ENCODE measurements at regions not wholly inside any gene's neighbourhood (a gene's known extent, or its start where the extent isn't known, plus 50 kb on each side); places are given as distances from the start of the nearest gene placed in this dataset.
A peak's percentile ranks its signal among the peaks of the same experiment; 100 is the strongest.
"Not testable (repeated sequence)": the region's sequence is repeated elsewhere in the genome, so short reads cannot be mapped to it uniquely, and the experiment has no call there.

DNA sequence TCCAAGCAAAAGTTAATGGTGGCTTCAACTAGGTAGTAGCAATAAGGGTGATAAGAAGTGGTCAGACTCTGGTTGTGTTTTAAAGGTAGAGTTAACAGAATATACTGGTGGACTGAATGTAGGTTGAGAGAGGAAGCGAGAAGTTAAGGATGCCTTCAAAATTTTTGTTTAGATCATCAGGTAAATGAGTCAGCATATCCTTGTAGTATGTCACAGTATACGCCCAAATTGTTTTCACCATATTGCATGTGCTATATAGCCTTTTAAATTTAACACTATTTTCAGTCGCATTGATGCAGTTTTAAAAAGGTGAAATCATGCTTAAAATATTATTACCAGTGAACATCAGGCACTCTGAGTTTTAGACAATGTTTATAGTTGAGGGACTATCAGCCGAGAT is 74.6 kb downstream of the RBM11 start:
- intact Hi-C loops (cut with DNase I) = no loop called here
- TF ChIP-seq, protein P1, sequence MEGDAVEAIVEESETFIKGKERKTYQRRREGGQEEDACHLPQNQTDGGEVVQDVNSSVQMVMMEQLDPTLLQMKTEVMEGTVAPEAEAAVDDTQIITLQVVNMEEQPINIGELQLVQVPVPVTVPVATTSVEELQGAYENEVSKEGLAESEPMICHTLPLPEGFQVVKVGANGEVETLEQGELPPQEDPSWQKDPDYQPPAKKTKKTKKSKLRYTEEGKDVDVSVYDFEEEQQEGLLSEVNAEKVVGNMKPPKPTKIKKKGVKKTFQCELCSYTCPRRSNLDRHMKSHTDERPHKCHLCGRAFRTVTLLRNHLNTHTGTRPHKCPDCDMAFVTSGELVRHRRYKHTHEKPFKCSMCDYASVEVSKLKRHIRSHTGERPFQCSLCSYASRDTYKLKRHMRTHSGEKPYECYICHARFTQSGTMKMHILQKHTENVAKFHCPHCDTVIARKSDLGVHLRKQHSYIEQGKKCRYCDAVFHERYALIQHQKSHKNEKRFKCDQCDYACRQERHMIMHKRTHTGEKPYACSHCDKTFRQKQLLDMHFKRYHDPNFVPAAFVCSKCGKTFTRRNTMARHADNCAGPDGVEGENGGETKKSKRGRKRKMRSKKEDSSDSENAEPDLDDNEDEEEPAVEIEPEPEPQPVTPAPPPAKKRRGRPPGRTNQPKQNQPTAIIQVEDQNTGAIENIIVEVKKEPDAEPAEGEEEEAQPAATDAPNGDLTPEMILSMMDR (IDR thresholded peaks at IDR 0.05; ENCODE audit: borderline replicate concordance, extremely low read depth, insufficient read depth) = no peak
- FAIRE-seq = no peak

DNA sequence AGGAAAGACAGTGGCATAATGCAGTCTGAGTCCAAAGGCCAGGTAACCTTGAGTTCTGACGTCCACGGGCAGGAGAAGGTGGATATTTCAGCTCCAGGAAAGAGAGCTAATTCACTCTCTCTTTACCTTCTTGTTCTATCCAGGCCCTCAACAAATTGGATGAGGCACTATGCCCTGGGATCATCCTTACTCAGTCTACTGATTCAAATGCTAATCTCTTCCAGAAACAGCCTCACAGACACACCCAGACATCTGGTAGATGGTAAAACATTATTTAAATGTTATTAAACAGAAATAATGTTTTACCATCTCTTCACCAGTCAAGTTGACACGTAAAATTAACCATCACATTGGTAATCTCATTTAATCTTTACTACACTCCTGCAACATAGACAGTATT is 73.0 kb downstream of the RBM11 start:
- H3K36me3 ChIP-seq (ENCODE audit: control insufficient read depth in 2 of 3, insufficient read depth in 3 of 3, low read length in 3 of 3) = no peaks in the 10 kb centered on the region
- intact Hi-C loops (cut with DNase I) = no loop called here
- no peak for FAIRE-seq

More for the DNA sequence above, 74.6 kb downstream of the RBM11 start:
- no peak overlapping the region for H3K27ac ChIP-seq (ENCODE audit: low read depth in 2 of 2, low read length in 2 of 2)
- H3K4me3 ChIP-seq (ENCODE audit: low read length in 3 of 3) = no peak overlapping the region
- no peaks in the 10 kb centered on the region for H3K36me3 ChIP-seq (ENCODE audit: control insufficient read depth in 2 of 3, insufficient read depth in 3 of 3, low read length in 3 of 3)
- H3K4me1 ChIP-seq (ENCODE audit: control insufficient read depth in 2 of 3, insufficient read depth in 2 of 3, low read depth in 1 of 3, low read length in 3 of 3) = no peaks in the 10 kb centered on the region
- no peak for DNase-seq
- no peak overlapping the region for H3K9ac ChIP-seq (ENCODE audit: low read length in 3 of 3)
- H3K27me3 ChIP-seq (ENCODE audit: control insufficient read depth, insufficient read depth, low read length) = no peaks in the 10 kb centered on the region
- H3K9me3 ChIP-seq (ENCODE audit: control insufficient read depth in 2 of 3, insufficient read depth in 1 of 3, low read length in 3 of 3) = no peaks in the 10 kb centered on the region

DNA sequence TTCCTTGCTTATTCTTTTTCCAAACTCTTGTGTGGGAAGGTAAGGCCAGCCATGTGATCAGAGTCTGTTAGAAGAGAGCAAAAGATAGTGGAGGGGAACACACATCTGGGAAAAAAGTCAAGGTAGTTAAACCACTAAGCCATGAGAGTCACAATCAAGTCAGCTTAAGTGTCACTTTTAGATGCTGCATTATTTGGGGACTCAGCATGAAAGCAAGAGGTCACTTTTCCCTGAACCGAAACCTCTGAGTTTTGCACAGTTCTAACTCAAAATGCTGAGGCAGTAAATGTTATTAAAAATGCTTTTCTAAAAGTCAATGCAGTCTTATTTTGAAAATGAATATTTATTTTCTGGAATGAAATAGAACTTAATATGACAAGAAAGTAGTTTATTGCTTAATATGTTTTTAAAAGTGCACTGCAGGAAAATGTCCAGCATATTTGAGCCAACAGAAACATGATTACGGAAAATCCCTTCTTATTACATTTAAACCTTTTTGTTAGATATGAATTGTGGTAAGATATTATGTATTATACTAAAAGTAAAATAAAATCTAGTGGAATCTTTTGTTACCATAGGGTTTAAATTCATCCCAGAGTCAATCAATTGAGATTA is 69.3 kb downstream of the RBM11 start:
- no peaks in the 10 kb centered on the region for H3K27me3 ChIP-seq (ENCODE audit: control insufficient read depth, insufficient read depth, low read length)
- no peak overlapping the region for H3K9ac ChIP-seq (ENCODE audit: low read length in 3 of 3)
- H3K4me3 ChIP-seq (ENCODE audit: low read length in 3 of 3) = no peak overlapping the region
- TF ChIP-seq, protein P1 (IDR thresholded peaks at IDR 0.05; ENCODE audit: borderline replicate concordance, extremely low read depth, insufficient read depth) = no peak
- DNase-seq (peak in 1 of 5 donors; percentile 1), FAIRE-seq (no peak)
- no peaks in the 10 kb centered on the region for H3K4me1 ChIP-seq (ENCODE audit: control insufficient read depth in 2 of 3, insufficient read depth in 2 of 3, low read depth in 1 of 3, low read length in 3 of 3)
- no peaks in the 10 kb centered on the region for H3K36me3 ChIP-seq (ENCODE audit: control insufficient read depth in 2 of 3, insufficient read depth in 3 of 3, low read length in 3 of 3)
- intact Hi-C loops (cut with DNase I) = no loop called here
- no peak overlapping the region for H3K27ac ChIP-seq (ENCODE audit: low read depth in 2 of 2, low read length in 2 of 2)
- no peaks in the 10 kb centered on the region for H3K9me3 ChIP-seq (ENCODE audit: control insufficient read depth in 2 of 3, insufficient read depth in 1 of 3, low read length in 3 of 3)

More for the DNA sequence above, 73.0 kb downstream of the RBM11 start:
- Histone ChIP-seq H3K27me3 (ENCODE audit: control insufficient read depth, insufficient read depth, low read length) (no peaks in the 10 kb centered on the region), H3K9me3 (ENCODE audit: control insufficient read depth in 2 of 3, insufficient read depth in 1 of 3, low read length in 3 of 3) (no peaks in the 10 kb centered on the region), H3K9ac (ENCODE audit: low read length in 3 of 3) (no peak overlapping the region), H3K4me1 (ENCODE audit: control insufficient read depth in 2 of 3, insufficient read depth in 2 of 3, low read depth in 1 of 3, low read length in 3 of 3) (no peaks in the 10 kb centered on the region), H3K4me3 (ENCODE audit: low read length in 3 of 3) (no peak overlapping the region), H3K27ac (ENCODE audit: low read depth in 2 of 2, low read length in 2 of 2) (no peak overlapping the region)
- TF ChIP-seq, protein P1 (IDR thresholded peaks at IDR 0.05; ENCODE audit: borderline replicate concordance, extremely low read depth, insufficient read depth) = no peak
- DNase-seq = no peak

DNA sequence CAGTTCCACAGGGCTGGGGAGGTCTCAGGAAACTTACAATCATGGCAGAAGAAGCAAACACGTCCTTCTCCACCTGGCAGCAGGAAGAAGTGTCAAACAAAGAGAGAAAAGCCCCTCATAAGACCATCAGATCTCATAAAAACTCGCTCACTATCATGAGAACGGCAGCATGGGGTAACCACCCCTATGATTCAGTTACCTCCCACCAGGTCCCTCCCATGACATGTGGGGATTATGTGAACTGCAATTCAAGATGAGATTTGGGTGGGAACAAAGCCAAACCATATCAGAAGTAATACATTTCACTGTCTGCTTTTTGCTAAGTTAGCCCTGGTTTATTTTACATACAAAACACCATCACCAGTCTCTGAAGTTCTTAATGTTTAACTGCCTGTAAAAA is 68.5 kb downstream of the RBM11 start:
- H3K27me3 ChIP-seq (ENCODE audit: control insufficient read depth, insufficient read depth, low read length) = no peaks in the 10 kb centered on the region
- H3K9me3 ChIP-seq (ENCODE audit: control insufficient read depth in 2 of 3, insufficient read depth in 1 of 3, low read length in 3 of 3) = no peaks in the 10 kb centered on the region
- no peak overlapping the region for H3K27ac ChIP-seq (ENCODE audit: low read depth in 2 of 2, low read length in 2 of 2)
- DNase-seq (no peak), FAIRE-seq (no peak)
- no peaks in the 10 kb centered on the region for H3K4me1 ChIP-seq (ENCODE audit: control insufficient read depth in 2 of 3, insufficient read depth in 2 of 3, low read depth in 1 of 3, low read length in 3 of 3)
- intact Hi-C loops (cut with DNase I) = no loop called here
- TF ChIP-seq, protein P1 (IDR thresholded peaks at IDR 0.05; ENCODE audit: borderline replicate concordance, extremely low read depth, insufficient read depth) = no peak
- H3K36me3 ChIP-seq (ENCODE audit: control insufficient read depth in 2 of 3, insufficient read depth in 3 of 3, low read length in 3 of 3) = no peaks in the 10 kb centered on the region
- no peak overlapping the region for H3K9ac ChIP-seq (ENCODE audit: low read length in 3 of 3)
- H3K4me3 ChIP-seq (ENCODE audit: low read length in 3 of 3) = no peak overlapping the region

DNA sequence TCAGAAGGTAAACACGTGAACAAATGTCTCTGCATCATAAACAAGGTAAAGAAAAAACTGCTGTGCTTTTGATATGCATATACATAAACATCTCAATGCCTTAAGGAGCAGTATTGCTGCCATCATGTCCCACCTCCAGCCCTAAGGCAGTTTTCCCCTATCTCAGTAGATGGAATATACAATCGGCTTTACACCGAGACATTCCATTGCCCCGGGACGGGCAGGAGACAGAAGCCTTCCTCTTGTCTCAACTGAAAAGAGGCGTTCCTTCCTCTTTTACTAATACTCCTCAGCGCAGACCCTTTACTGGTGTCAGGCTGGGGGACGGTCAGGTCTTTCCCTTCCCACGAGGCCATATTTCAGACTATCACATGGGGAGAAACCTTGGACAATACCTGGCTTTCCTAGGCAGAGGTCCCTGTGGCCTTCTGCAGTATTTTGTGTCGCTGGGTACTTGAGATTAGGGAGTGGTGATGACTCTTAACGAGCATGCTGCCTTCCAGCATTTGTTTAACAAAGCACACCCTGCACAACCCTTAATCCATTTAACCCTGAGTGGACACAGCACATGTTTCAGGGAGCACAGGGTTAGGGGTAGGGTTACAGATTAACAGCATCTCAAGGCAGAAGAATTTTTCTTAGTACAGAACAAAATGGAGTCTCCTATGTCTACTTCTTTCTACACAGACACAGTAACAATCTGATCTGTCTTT is 65.4 kb downstream of the RBM11 start:
- H3K9ac ChIP-seq (ENCODE audit: low read length in 3 of 3); H3K27ac ChIP-seq (ENCODE audit: low read depth in 2 of 2, low read length in 2 of 2); FAIRE-seq; H3K27me3 ChIP-seq (ENCODE audit: control insufficient read depth, insufficient read depth, low read length); H3K9me3 ChIP-seq (ENCODE audit: control insufficient read depth in 2 of 3, insufficient read depth in 1 of 3, low read length in 3 of 3); intact Hi-C loops (cut with DNase I); H3K36me3 ChIP-seq (ENCODE audit: control insufficient read depth in 2 of 3, insufficient read depth in 3 of 3, low read length in 3 of 3); DNase-seq; H3K4me3 ChIP-seq (ENCODE audit: low read length in 3 of 3); H3K4me1 ChIP-seq (ENCODE audit: control insufficient read depth in 2 of 3, insufficient read depth in 2 of 3, low read depth in 1 of 3, low read length in 3 of 3): not testable (repeated sequence)
